Fibroblast of mammary gland (primary cell): ENCODE measurements at regions not wholly inside any gene's neighbourhood (a gene's known extent, or its start where the extent isn't known, plus 50 kb on each side); places are given as distances from the start of the nearest gene placed in this dataset.

ENCODE experiments used
- DNase-seq: peaks from one replicate; pipeline ENCODE4 v3.0.0-alpha.2; 2010; ENCODE audit warnings: low read depth
- H3K4me3 ChIP-seq: 2 replicates; pipeline ENCODE4 v1.5.1; 2011; ENCODE audit warnings: low read depth, mild to moderate bottlenecking, low read length, moderate library complexity; ENCODE audit not compliant: control insufficient read depth
- CTCF ChIP-seq: conservative IDR thresholded peaks from 2 replicates; pipeline ENCODE4 v1.5.1; 2011; ENCODE audit warnings: low read depth, low read length, inconsistent platforms; ENCODE audit not compliant: control insufficient read depth, insufficient read depth

GRCh38 chr1:187617776-187618175, 789.0 kb downstream of the PLA2G4A start:
- no peak for TF ChIP-seq CTCF
- DNase-seq, result no peak
- no peak overlapping the region for H3K4me3 ChIP-seq

- TF ChIP-seq CTCF, result no peak
- no peak for DNase-seq
- no peak overlapping the region for H3K4me3 ChIP-seq
These were observed 790.4 kb downstream of the PLA2G4A start for GRCh38 chr1:187619175-187619574.

GRCh38 chr1:187621951-187622350, 793.2 kb downstream of the PLA2G4A start:
- TF ChIP-seq CTCF, result no peak

GRCh38 chr1:187622545-187622944, 793.8 kb downstream of the PLA2G4A start:
- no peak for TF ChIP-seq CTCF
- no peak for DNase-seq
- no peak overlapping the region for H3K4me3 ChIP-seq

More at GRCh38 chr1:187621951-187622350, 793.2 kb downstream of the PLA2G4A start:
- no peak overlapping the region for H3K4me3 ChIP-seq
- DNase-seq, result no peak

GRCh38 chr1:187624812-187625545, 796.2 kb downstream of the PLA2G4A start:
- no peak overlapping the region for H3K4me3 ChIP-seq
- TF ChIP-seq CTCF, result no peak
- peak; percentile 10 for DNase-seq

- no peak overlapping the region for H3K4me3 ChIP-seq
- DNase-seq, result no peak
- no peak for TF ChIP-seq CTCF
These were observed 797.3 kb downstream of the PLA2G4A start for GRCh38 chr1:187626056-187626455.
